ENCODE measurements at regions not wholly inside any gene's neighbourhood (a gene's known extent, or its start where the extent isn't known, plus 50 kb on each side); places are given as distances from the start of the nearest gene placed in this dataset.

DNA sequence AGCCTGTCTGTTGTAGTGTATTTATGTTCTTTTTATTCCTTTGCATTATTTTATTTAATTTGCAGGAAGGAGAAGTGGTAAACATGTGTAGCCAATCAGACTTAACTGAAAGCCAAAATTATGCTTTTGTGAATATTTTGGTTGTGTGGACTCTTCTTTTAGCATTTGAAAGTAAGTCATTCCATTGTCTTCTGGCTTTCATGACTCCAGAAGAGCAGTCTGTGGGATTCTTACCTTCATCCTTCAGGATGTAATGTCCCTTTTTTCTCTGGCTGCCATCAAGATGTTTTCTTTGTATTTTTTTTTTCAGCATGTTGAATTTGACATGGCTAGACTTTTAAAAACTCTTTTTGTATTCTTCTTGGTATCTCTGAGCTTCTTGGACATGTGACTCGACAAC, 895.2 kb upstream of the ZEB2 start:
- Histone ChIP-seq H3K9me3 (replicated peaks in 1 of 3) (no peaks in the 10 kb centered on the region), H3K36me3 (replicated peaks in 1 of 2) (no peaks in the 10 kb centered on the region), H3K27ac (no peak overlapping the region), H3K27me3 (no peaks in the 10 kb centered on the region), H3K4me1 (replicated peaks in 1 of 2) (no peaks in the 10 kb centered on the region), H3K4me3 (no peak overlapping the region)
- DNase-seq: no peak
- no peak for TF ChIP-seq POLR2A (IDR thresholded peaks at IDR 0.05)
- TF ChIP-seq, protein P1, sequence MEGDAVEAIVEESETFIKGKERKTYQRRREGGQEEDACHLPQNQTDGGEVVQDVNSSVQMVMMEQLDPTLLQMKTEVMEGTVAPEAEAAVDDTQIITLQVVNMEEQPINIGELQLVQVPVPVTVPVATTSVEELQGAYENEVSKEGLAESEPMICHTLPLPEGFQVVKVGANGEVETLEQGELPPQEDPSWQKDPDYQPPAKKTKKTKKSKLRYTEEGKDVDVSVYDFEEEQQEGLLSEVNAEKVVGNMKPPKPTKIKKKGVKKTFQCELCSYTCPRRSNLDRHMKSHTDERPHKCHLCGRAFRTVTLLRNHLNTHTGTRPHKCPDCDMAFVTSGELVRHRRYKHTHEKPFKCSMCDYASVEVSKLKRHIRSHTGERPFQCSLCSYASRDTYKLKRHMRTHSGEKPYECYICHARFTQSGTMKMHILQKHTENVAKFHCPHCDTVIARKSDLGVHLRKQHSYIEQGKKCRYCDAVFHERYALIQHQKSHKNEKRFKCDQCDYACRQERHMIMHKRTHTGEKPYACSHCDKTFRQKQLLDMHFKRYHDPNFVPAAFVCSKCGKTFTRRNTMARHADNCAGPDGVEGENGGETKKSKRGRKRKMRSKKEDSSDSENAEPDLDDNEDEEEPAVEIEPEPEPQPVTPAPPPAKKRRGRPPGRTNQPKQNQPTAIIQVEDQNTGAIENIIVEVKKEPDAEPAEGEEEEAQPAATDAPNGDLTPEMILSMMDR (IDR thresholded peaks at IDR 0.05): no peak
- 83 to 96% (median 94%) methylated on average over 1 of the region's 1 CpG for WGBS, 4 donors
- intact Hi-C loops (cut with DNase I): no loop called here

GRCh38 chr2:145413261-145414030, 893.5 kb upstream of the ZEB2 start:
- intact Hi-C loops (cut with DNase I): no loop called here
- 63 to 84% (median 76%) methylated on average over 2 of the region's 2 CpGs for WGBS, 4 donors
- H3K27me3 ChIP-seq: no peaks in the 10 kb centered on the region
- DNase-seq: no peak
- H3K4me3 ChIP-seq: no peak overlapping the region
- no peaks in the 10 kb centered on the region for H3K36me3 ChIP-seq (replicated peaks in 1 of 2)
- no peaks in the 10 kb centered on the region for H3K9me3 ChIP-seq (replicated peaks in 1 of 3)
- TF ChIP-seq POLR2A (IDR thresholded peaks at IDR 0.05): no peak
- TF ChIP-seq, protein P1 (IDR thresholded peaks at IDR 0.05): no peak
- H3K4me1 ChIP-seq (replicated peaks in 1 of 2): no peaks in the 10 kb centered on the region
- no peak overlapping the region for H3K27ac ChIP-seq

DNA sequence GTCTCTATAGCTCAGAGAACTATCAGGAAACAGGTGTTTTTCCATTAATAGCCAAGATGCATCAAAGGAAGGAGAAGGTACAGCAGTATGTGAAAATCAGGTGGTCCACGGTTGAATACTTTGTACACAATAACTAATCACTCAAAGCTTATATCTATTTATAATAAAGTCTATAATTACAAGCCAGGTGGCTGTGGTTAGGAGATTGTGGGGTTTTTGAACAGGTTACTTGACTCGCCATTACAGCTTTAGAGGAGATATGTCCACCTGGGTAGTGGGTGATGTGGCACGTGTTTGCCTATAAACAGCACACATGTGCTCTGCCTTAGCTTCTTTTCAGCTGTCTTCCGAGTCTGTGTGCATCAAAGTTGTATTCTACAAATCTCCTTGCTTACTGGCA, 892.2 kb upstream of the ZEB2 start:
- H3K4me3 ChIP-seq: no peak overlapping the region
- H3K4me1 ChIP-seq (replicated peaks in 1 of 2): no peaks in the 10 kb centered on the region
- intact Hi-C loops (cut with DNase I): no loop called here
- H3K36me3 ChIP-seq (replicated peaks in 1 of 2): no peaks in the 10 kb centered on the region
- H3K9me3 ChIP-seq (replicated peaks in 1 of 3): no peaks in the 10 kb centered on the region
- no peak overlapping the region for H3K27ac ChIP-seq
- no peaks in the 10 kb centered on the region for H3K27me3 ChIP-seq
- 69 to 92% (median 81%) methylated on average over 4 of the region's 4 CpGs for WGBS, 4 donors
- TF ChIP-seq POLR2A (IDR thresholded peaks at IDR 0.05): no peak
- TF ChIP-seq, protein P1 (IDR thresholded peaks at IDR 0.05): no peak
- DNase-seq: no peak

GRCh38 chr2:145411493-145411892, 891.6 kb upstream of the ZEB2 start:
- no peak overlapping the region for H3K4me3 ChIP-seq
- H3K9me3 ChIP-seq (replicated peaks in 1 of 3): no peaks in the 10 kb centered on the region
- no peak overlapping the region for H3K27ac ChIP-seq
- TF ChIP-seq, protein P1 (IDR thresholded peaks at IDR 0.05): no peak
- no peak for TF ChIP-seq POLR2A (IDR thresholded peaks at IDR 0.05)
- H3K4me1 ChIP-seq (replicated peaks in 1 of 2): no peaks in the 10 kb centered on the region
- intact Hi-C loops (cut with DNase I): no loop called here
- 67 to 75% (median 70%) methylated on average over 4 of the region's 4 CpGs for WGBS, 4 donors
- no peak for DNase-seq
- no peaks in the 10 kb centered on the region for H3K27me3 ChIP-seq
- no peaks in the 10 kb centered on the region for H3K36me3 ChIP-seq (replicated peaks in 1 of 2)
